SK-N-SH (cell line): ENCODE measurements at regions not wholly inside any gene's neighbourhood (a gene's known extent, or its start where the extent isn't known, plus 50 kb on each side); places are given as distances from the start of the nearest gene placed in this dataset.

Experiments
- CTCF ChIA-PET: fragments of 300-600, 350-600 bp; formaldehyde crosslinking; extraction: SDS; loops from one replicate; lab custom pipeline; 2021; lab: Yijun Ruan, JAX
- POLR2A ChIA-PET: fragments of 350-600 bp; sonication (Branson Sonifier 250); formaldehyde crosslinking; extraction: SDS; loops from one replicate; lab custom pipeline; 2020; ENCODE audit warnings: antibody characterized with exemption, inconsistent platforms; lab: Yijun Ruan, JAX
- DNase-seq: peaks from one replicate; pipeline ENCODE4 v3.0.0; 2012
- H2AFZ ChIP-seq: fragments of 200-600 bp; sonication (generic); 2 replicates; pipeline ENCODE4 v1.8.1; 2016; ENCODE audit warnings: antibody characterized with exemption, mild to moderate bottlenecking, low read depth
- H3F3A ChIP-seq: fragments of 200-600 bp; sonication (generic); replicated peaks from 2 replicates; pipeline ENCODE3; 2016; ENCODE audit warnings: antibody characterized with exemption, mild to moderate bottlenecking; ENCODE audit not compliant: insufficient read depth
- H3K27ac ChIP-seq, 2 experiments: fragments of 200-500 bp in 1 of 2; fragments of 200-600 bp in 1 of 2; sonication (Bioruptor generic) in 1 of 2; sonication (generic), shearing (Covaris generic) in 1 of 2; 2 replicates each; pipeline versions ENCODE4 v1.5.1 to v1.6.1; 2014 to 2016; ENCODE audit warnings: low read depth in 2 of 2, inconsistent platforms in 1 of 2, low read length in 1 of 2, mild to moderate bottlenecking in 1 of 2, mixed read lengths in 1 of 2
- H3K27me3 ChIP-seq: fragments of 200-600 bp; sonication (generic), shearing (Covaris generic); 2 replicates; pipeline ENCODE4 v1.6.1; 2016; ENCODE audit warnings: mixed run types; ENCODE audit not compliant: insufficient read depth
- H3K36me3 ChIP-seq, 2 experiments: fragments of 200-500 bp in 1 of 2; fragments of 200-600 bp in 1 of 2; sonication (Bioruptor generic) in 1 of 2; sonication (generic) in 1 of 2; replicated peaks in 1 of 2; 2 replicates each; pipeline versions ENCODE3 to v1.5.1; 2014 to 2016; ENCODE audit warnings: low read length in 1 of 2, mild to moderate bottlenecking in 1 of 2; ENCODE audit not compliant: insufficient read depth in 2 of 2, control insufficient read depth in 1 of 2
- H3K4me1 ChIP-seq, 2 experiments: fragments of 200-500 bp in 1 of 2; fragments of 200-600 bp in 1 of 2; sonication (Bioruptor generic) in 1 of 2; sonication (generic), shearing (Covaris generic) in 1 of 2; 2 replicates each; pipeline versions ENCODE4 v1.5.1 to v1.6.1; 2014 to 2016; ENCODE audit warnings: low read depth in 1 of 2, low read length in 1 of 2, mixed run types in 1 of 2; ENCODE audit not compliant: insufficient read depth in 2 of 2, control insufficient read depth in 1 of 2
- H3K4me2 ChIP-seq: fragments of 200-600 bp; sonication (generic), shearing (Covaris generic); 2 replicates; pipeline ENCODE4 v1.6.1; 2017; ENCODE audit warnings: mixed run types
- H3K4me3 ChIP-seq, 2 experiments: fragments of 200-500 bp in 1 of 2; fragments of 200-600 bp in 1 of 2; sonication (Bioruptor generic) in 1 of 2; sonication (generic), shearing (Covaris generic) in 1 of 2; 2 replicates each; pipeline versions ENCODE4 v1.5.1 to v1.8.1; 2014 to 2016; ENCODE audit warnings: low read depth in 2 of 2, inconsistent platforms in 1 of 2, low read length in 1 of 2, mild to moderate bottlenecking in 1 of 2, mixed read lengths in 1 of 2, moderate library complexity in 1 of 2
- H3K79me2 ChIP-seq: fragments of 200-600 bp; sonication (generic); 2 replicates; pipeline ENCODE4 v1.8.1; 2017; ENCODE audit warnings: mild to moderate bottlenecking; ENCODE audit not compliant: insufficient read depth
- H3K9ac ChIP-seq: fragments of 200-600 bp; sonication (generic); 2 replicates; pipeline ENCODE4 v1.6.1; 2017; ENCODE audit warnings: mixed run types
- H3K9me2 ChIP-seq: fragments of 200-600 bp; sonication (generic); 2 replicates; pipeline ENCODE4 v1.6.1; 2017; ENCODE audit warnings: mixed run types
- H3K9me3 ChIP-seq: fragments of 200-600 bp; sonication (generic); 2 replicates; pipeline ENCODE4 v1.6.1; 2017; ENCODE audit warnings: mixed run types, mild to moderate bottlenecking, moderate library complexity
- H4K20me1 ChIP-seq: fragments of 200-600 bp; sonication (generic); 2 replicates; pipeline ENCODE4 v1.6.1; 2017; ENCODE audit warnings: mild to moderate bottlenecking, mixed run types; ENCODE audit not compliant: insufficient read depth
- CHD2 ChIP-seq: fragments of 150-350 bp; IDR thresholded peaks from 2 replicates; pipeline ENCODE4 v1.6.1; 2018; ENCODE audit warnings: low read length; ENCODE audit not compliant: partially characterized antibody
- ELF1 ChIP-seq: IDR thresholded peaks from 2 replicates; pipeline ENCODE4 v1.4.0; 2012
- EZH2phosphoT487 ChIP-seq: fragments of 200-600 bp; sonication (generic); IDR thresholded peaks from 2 replicates; pipeline ENCODE4 v1.6.1; 2017; ENCODE audit warnings: low read depth, mixed run types, mild to moderate bottlenecking, antibody characterized with exemption, moderate library complexity, borderline replicate concordance
- FOSL2 ChIP-seq: IDR thresholded peaks from 2 replicates; pipeline ENCODE4 v1.4.0; 2012; ENCODE audit warnings: low read depth, mild to moderate bottlenecking, moderate library complexity, borderline replicate concordance
- FOXJ3 ChIP-seq: sonication (generic); formaldehyde crosslinking; IDR thresholded peaks from 2 replicates; pipeline ENCODE4 v1.5.1; 2020; ENCODE audit warnings: mild to moderate bottlenecking, missing genetic modification reagents
- GABPA ChIP-seq: IDR thresholded peaks from 2 replicates; pipeline ENCODE4 v1.4.0; 2012; ENCODE audit warnings: low read depth, mild to moderate bottlenecking
- JUND ChIP-seq: IDR thresholded peaks from 2 replicates; pipeline ENCODE4 v1.4.0; 2012
- MEF2A ChIP-seq: IDR thresholded peaks from 2 replicates; pipeline ENCODE4 v1.4.0; 2012; ENCODE audit warnings: low read depth, borderline replicate concordance
- MXI1 ChIP-seq: IDR thresholded peaks from 2 replicates; pipeline ENCODE4 v1.6.1; 2012; ENCODE audit warnings: mild to moderate bottlenecking, low read depth, low read length, improper control_type of control experiment
- NRF1 ChIP-seq: IDR thresholded peaks from 2 replicates; pipeline ENCODE4 v1.6.1; 2012; ENCODE audit warnings: low read depth, mild to moderate bottlenecking, low read length
- POLR2AphosphoS5 ChIP-seq: IDR thresholded peaks from 2 replicates; pipeline ENCODE4 v1.6.1; 2012; ENCODE audit warnings: low read depth, low read length
- RAD21 ChIP-seq: IDR thresholded peaks from 2 replicates; pipeline ENCODE4 v1.6.1; 2012; ENCODE audit warnings: mild to moderate bottlenecking, low read length
- RCOR1 ChIP-seq: fragments of 150-350 bp; IDR thresholded peaks from 2 replicates; pipeline ENCODE4 v1.6.1; 2017; ENCODE audit warnings: antibody characterized with exemption, low read length
- RFX5 ChIP-seq: IDR thresholded peaks from 2 replicates; pipeline ENCODE4 v1.6.1; 2012; ENCODE audit warnings: mild to moderate bottlenecking, improper control_type of control experiment, low read length
- RXRA ChIP-seq: IDR thresholded peaks from 2 replicates; pipeline ENCODE4 v1.4.0; 2012; ENCODE audit warnings: low read depth, mild to moderate bottlenecking, borderline replicate concordance
- TCF12 ChIP-seq: IDR thresholded peaks from 2 replicates; pipeline ENCODE4 v1.4.0; 2012
- TEAD4 ChIP-seq: IDR thresholded peaks from 2 replicates; pipeline ENCODE4 v1.4.0; 2012; ENCODE audit warnings: mild to moderate bottlenecking, borderline replicate concordance; ENCODE audit not compliant: insufficient read depth
- WGBS: methylation state at CpG from one replicate; pipeline ENCODE4 v1.1.6; 2017; ENCODE audit warnings: low lambda C conversion rate; 5-methylcytosine and 5-hydroxymethylcytosine counted together
- TF ChIP-seq, protein P1 (sequence below): IDR thresholded peaks from 2 replicates; pipeline ENCODE4 v1.4.0; 2012; ENCODE audit warnings: low read depth, borderline replicate concordance
- TF ChIP-seq, protein P2 (sequence below): fragments of 150-350 bp; IDR thresholded peaks from 2 replicates; pipeline ENCODE4 v1.6.1; 2017; ENCODE audit warnings: antibody characterized with exemption, low read length, low read depth, borderline replicate concordance
- TF ChIP-seq, protein P3 (sequence below): IDR thresholded peaks from 2 replicates; pipeline ENCODE4 v1.4.0; 2012; ENCODE audit warnings: low read depth
- TF ChIP-seq, protein P4 (sequence below): IDR thresholded peaks from 2 replicates; pipeline ENCODE4; 2012

DNA sequence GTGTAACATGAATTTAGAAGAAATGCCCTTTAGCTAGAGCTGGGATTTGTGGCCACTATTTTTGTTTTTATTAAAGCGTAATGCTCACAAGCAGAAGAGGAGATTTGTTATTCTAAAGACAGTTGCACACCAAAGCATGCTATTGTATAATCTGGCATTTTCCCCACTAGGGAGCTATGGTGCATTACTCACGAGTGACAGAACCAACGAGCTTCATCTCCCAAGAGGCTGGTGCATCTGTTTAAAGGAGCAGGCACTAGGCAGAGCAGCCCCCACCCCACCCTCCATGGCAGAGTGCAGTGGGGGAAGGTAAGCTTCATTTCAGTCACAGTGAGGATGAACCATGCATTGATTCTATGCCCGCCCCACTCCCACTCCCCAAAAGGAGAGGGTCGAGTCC lies 287.3 kb upstream of the TSHZ2 start:
- H3K4me3 ChIP-seq, result no peak overlapping the region
- CTCF ChIA-PET, result interaction anchor here (0.8 kb wide), 1 partner anchor 809 kb away, joined by 4 read pairs; no protein-coding TSS in a partner anchor
- no peaks in the 10 kb centered on the region for H4K20me1 ChIP-seq
- H3F3A ChIP-seq, result no peaks in the 10 kb centered on the region
- no peaks in the 10 kb centered on the region for H3K79me2 ChIP-seq
- no peak overlapping the region for H3K9ac ChIP-seq
- no peaks in the 10 kb centered on the region for H3K4me1 ChIP-seq
- 22% methylated on average over 5 of the region's 5 CpGs for WGBS
- no peaks in the 10 kb centered on the region for H3K36me3 ChIP-seq
- H3K9me2 ChIP-seq, result no peaks in the 10 kb centered on the region
- TF ChIP-seq RAD21 (no peak), EZH2phosphoT487 (no peak), TCF12 (no peak), RXRA (no peak), POLR2AphosphoS5 (no peak), GABPA (no peak), CHD2 (no peak)
- TF ChIP-seq, protein P1, sequence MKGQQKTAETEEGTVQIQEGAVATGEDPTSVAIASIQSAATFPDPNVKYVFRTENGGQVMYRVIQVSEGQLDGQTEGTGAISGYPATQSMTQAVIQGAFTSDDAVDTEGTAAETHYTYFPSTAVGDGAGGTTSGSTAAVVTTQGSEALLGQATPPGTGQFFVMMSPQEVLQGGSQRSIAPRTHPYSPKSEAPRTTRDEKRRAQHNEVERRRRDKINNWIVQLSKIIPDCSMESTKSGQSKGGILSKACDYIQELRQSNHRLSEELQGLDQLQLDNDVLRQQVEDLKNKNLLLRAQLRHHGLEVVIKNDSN, result no peak
- TF ChIP-seq, all 33 proteins: peak for 0
- H3K4me2 ChIP-seq, result no peak overlapping the region
- no peaks in the 10 kb centered on the region for H3K9me3 ChIP-seq
- POLR2A ChIA-PET, result no interaction called here
- H3K27me3 ChIP-seq, result no peaks in the 10 kb centered on the region
- DNase-seq, result no peak
- no peak overlapping the region for H2AFZ ChIP-seq
- H3K27ac ChIP-seq, result no peak overlapping the region

DNA sequence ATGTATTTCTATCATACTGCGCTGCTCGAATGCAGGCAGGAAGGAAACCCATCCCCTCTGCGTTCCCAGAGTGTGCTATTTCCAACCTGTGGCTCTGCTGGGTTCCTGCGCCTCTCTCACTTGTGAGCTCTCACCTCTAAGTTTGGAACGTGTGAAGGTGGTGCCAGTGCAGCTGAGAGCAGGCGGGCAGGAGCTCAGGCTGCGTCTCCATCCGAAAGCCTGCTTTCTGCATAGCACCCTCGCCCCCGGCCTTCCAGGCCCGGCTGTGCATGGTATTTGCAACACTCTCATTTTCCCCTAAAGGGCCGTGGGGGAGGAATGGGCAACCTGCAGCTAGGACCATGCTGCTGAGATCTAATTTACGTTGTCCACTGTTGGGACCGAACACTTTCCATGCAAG lies 288.0 kb upstream of the TSHZ2 start:
- 60% methylated on average over 11 of the region's 14 CpGs for WGBS
- Histone ChIP-seq H3F3A (no peaks in the 10 kb centered on the region), H3K27me3 (no peaks in the 10 kb centered on the region), H3K9ac (no peak overlapping the region), H3K79me2 (no peaks in the 10 kb centered on the region), H3K9me3 (no peaks in the 10 kb centered on the region), H3K4me3 (no peak overlapping the region), H2AFZ (no peak overlapping the region), H4K20me1 (no peaks in the 10 kb centered on the region), H3K4me1 (no peaks in the 10 kb centered on the region), H3K36me3 (no peaks in the 10 kb centered on the region), H3K9me2 (no peaks in the 10 kb centered on the region), H3K4me2 (no peak overlapping the region), H3K27ac (no peak overlapping the region)
- TF ChIP-seq, protein P2, sequence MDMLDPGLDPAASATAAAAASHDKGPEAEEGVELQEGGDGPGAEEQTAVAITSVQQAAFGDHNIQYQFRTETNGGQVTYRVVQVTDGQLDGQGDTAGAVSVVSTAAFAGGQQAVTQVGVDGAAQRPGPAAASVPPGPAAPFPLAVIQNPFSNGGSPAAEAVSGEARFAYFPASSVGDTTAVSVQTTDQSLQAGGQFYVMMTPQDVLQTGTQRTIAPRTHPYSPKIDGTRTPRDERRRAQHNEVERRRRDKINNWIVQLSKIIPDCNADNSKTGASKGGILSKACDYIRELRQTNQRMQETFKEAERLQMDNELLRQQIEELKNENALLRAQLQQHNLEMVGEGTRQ, result no peak
- TF ChIP-seq TCF12 (no peak), CHD2 (no peak), JUND (no peak), FOXJ3 (CRISPR knock-in tag) (no peak), MXI1 (no peak), RFX5 (no peak), RCOR1 (no peak), NRF1 (no peak), RAD21 (no peak), TEAD4 (no peak), GABPA (no peak), MEF2A (no peak), ELF1 (no peak), FOSL2 (no peak)
- TF ChIP-seq, protein P3, sequence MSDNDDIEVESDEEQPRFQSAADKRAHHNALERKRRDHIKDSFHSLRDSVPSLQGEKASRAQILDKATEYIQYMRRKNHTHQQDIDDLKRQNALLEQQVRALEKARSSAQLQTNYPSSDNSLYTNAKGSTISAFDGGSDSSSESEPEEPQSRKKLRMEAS, result no peak
- TF ChIP-seq, protein P4, sequence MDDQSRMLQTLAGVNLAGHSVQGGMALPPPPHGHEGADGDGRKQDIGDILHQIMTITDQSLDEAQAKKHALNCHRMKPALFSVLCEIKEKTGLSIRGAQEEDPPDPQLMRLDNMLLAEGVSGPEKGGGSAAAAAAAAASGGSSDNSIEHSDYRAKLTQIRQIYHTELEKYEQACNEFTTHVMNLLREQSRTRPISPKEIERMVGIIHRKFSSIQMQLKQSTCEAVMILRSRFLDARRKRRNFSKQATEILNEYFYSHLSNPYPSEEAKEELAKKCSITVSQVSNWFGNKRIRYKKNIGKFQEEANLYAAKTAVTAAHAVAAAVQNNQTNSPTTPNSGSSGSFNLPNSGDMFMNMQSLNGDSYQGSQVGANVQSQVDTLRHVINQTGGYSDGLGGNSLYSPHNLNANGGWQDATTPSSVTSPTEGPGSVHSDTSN, result no peak
- POLR2A ChIA-PET, result no interaction called here
- no peak for DNase-seq
- CTCF ChIA-PET, result no interaction called here
